ENCODE measurements at regions not wholly inside any gene's neighbourhood (a gene's known extent, or its start where the extent isn't known, plus 50 kb on each side); places are given as distances from the start of the nearest gene placed in this dataset.

GRCh38 chr4:26120098-26120825, 200.6 kb upstream of the RBPJ start:
- ATAC-seq = no peak
- no peak for DNase-seq (ENCODE audit: low spot score)

GRCh38 chr4:26122690-26123089, 198.1 kb upstream of the RBPJ start:
- ATAC-seq = no peak
- intact Hi-C loops (cut with DNase I) = no loop called here
- no peak for DNase-seq (ENCODE audit: low spot score)

More at GRCh38 chr4:26120098-26120825, 200.6 kb upstream of the RBPJ start:
- intact Hi-C loops (cut with DNase I) = no loop called here

GRCh38 chr4:26124753-26125321, 196.0 kb upstream of the RBPJ start:
- ATAC-seq (no peak), DNase-seq (ENCODE audit: low spot score) (no peak)
- intact Hi-C loops (cut with DNase I) = no loop called here

GRCh38 chr4:26126143-26126718, 194.6 kb upstream of the RBPJ start:
- intact Hi-C loops (cut with DNase I) = no loop called here
- ATAC-seq (peak; percentile 39), DNase-seq (ENCODE audit: low spot score) (no peak)

- ATAC-seq (no peak), DNase-seq (ENCODE audit: low spot score) (no peak)
- intact Hi-C loops (cut with DNase I) = no loop called here
Measured at GRCh38 chr4:26126994-26127393, 193.8 kb upstream of the RBPJ start.

GRCh38 chr4:26127851-26128337, 192.9 kb upstream of the RBPJ start:
- intact Hi-C loops (cut with DNase I) = no loop called here
- ATAC-seq (no peak), DNase-seq (ENCODE audit: low spot score) (no peak)

- ATAC-seq (no peak), DNase-seq (ENCODE audit: low spot score) (no peak)
- intact Hi-C loops (cut with DNase I) = no loop called here
Measured at GRCh38 chr4:26130173-26130572, 190.6 kb upstream of the RBPJ start.

- intact Hi-C loops (cut with DNase I) = no loop called here
- ATAC-seq (no peak), DNase-seq (ENCODE audit: low spot score) (no peak)
Measured at GRCh38 chr4:26130841-26131432, 189.9 kb upstream of the RBPJ start.

- no peak for ATAC-seq
- intact Hi-C loops (cut with DNase I) = no loop called here
Measured at GRCh38 chr4:26131711-26132110, 189.1 kb upstream of the RBPJ start.

GRCh38 chr4:26132858-26133257, 188.0 kb upstream of the RBPJ start:
- intact Hi-C loops (cut with DNase I) = no loop called here
- ATAC-seq (no peak), DNase-seq (ENCODE audit: low spot score) (no peak)

More at GRCh38 chr4:26131711-26132110, 189.1 kb upstream of the RBPJ start:
- DNase-seq (ENCODE audit: low spot score) = no peak

GRCh38 chr4:26133840-26134239, 187.0 kb upstream of the RBPJ start:
- ATAC-seq (no peak), DNase-seq (ENCODE audit: low spot score) (no peak)
- intact Hi-C loops (cut with DNase I) = no loop called here

GRCh38 chr4:26135331-26135730, 185.5 kb upstream of the RBPJ start:
- no peak for DNase-seq (ENCODE audit: low spot score)
- intact Hi-C loops (cut with DNase I) = no loop called here
- no peak for ATAC-seq

GRCh38 chr4:26136615-26137014, 184.2 kb upstream of the RBPJ start:
- intact Hi-C loops (cut with DNase I) = no loop called here
- ATAC-seq (no peak), DNase-seq (ENCODE audit: low spot score) (no peak)

- intact Hi-C loops (cut with DNase I) = no loop called here
- no peak for ATAC-seq
- DNase-seq (ENCODE audit: low spot score) = no peak
Measured at GRCh38 chr4:26137288-26137687, 183.5 kb upstream of the RBPJ start.

- no peak for ATAC-seq
- intact Hi-C loops (cut with DNase I) = no loop called here
- DNase-seq (ENCODE audit: low spot score) = no peak
Measured at GRCh38 chr4:26139310-26139924, 181.4 kb upstream of the RBPJ start.

GRCh38 chr4:26140150-26140898, 180.5 kb upstream of the RBPJ start:
- ATAC-seq = no peak
- no peak for DNase-seq (ENCODE audit: low spot score)
- intact Hi-C loops (cut with DNase I) = no loop called here

GRCh38 chr4:26141051-26141721, 179.6 kb upstream of the RBPJ start:
- ATAC-seq = peak; percentile 33
- intact Hi-C loops (cut with DNase I) = no loop called here

GRCh38 chr4:26141911-26142638, 178.7 kb upstream of the RBPJ start:
- no peak for DNase-seq (ENCODE audit: low spot score)
- peak; percentile 91 for ATAC-seq
- intact Hi-C loops (cut with DNase I) = no loop called here

More at GRCh38 chr4:26141051-26141721, 179.6 kb upstream of the RBPJ start:
- DNase-seq (ENCODE audit: low spot score) = no peak
